ENCODE measurements at regions not wholly inside any gene's neighbourhood (a gene's known extent, or its start where the extent isn't known, plus 50 kb on each side); places are given as distances from the start of the nearest gene placed in this dataset.
"Not testable (repeated sequence)": the region's sequence is repeated elsewhere in the genome, so short reads cannot be mapped to it uniquely, and the experiment has no call there.

DNA sequence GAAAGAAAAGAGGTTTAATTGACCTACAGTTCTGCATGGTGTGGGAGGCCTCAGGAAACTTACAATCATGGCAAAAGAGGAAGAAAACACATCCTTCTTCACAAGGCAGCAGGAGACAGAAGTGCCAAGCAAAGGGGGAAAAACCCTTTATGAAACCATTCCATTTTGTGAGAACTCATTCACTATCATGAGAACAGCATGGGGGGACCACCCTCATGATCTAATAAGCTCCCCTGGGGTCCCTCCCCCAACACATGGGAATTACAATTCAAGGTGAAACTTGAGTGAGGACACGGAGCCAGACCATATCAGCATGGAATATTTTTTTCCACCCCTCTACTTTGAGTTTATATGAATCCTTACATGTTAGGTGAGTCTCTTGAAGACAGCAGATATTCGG, 173.7 kb downstream of the PHF2 start (continued):
- TF ChIP-seq ZNF333 (CRISPR knock-in tag; IDR thresholded peaks at IDR 0.05; ENCODE audit: borderline replicate concordance): no peak
- no peak for TF ChIP-seq U2AF1 (optimal IDR thresholded peaks at IDR 0.05; ENCODE audit: low read depth, low read length)
- TF ChIP-seq KDM6A (CRISPR knock-in tag; IDR thresholded peaks at IDR 0.05; ENCODE audit: low read depth): no peak
- TF ChIP-seq ZNF597 (CRISPR knock-in tag; IDR thresholded peaks at IDR 0.05): no peak
- no peak for TF ChIP-seq HNRNPLL (IDR thresholded peaks at IDR 0.05; ENCODE audit: low read depth, low read length, poor library complexity, severe bottlenecking)
- TF ChIP-seq ZNF33B (CRISPR knock-in tag; IDR thresholded peaks at IDR 0.05): no peak
- TF ChIP-seq KDM3A (CRISPR knock-in tag; IDR thresholded peaks at IDR 0.05; ENCODE audit: low read depth): no peak

GRCh38 chr9:93748827-93749226, 172.4 kb downstream of the PHF2 start:
- H3K79me2 ChIP-seq (ENCODE audit: insufficient read depth, low read length); in situ Hi-C loops (cut with HindIII; ENCODE audit: extremely low pct_ligation_motif_present, low pct_unique_long_range_greater_than_20kb); CTCF ChIA-PET (ENCODE audit: low intra/inter-chr PET ratio, low total read pairs); H4K20me1 ChIP-seq (ENCODE audit: insufficient read depth, low read length); H3K36me3 ChIP-seq (replicated peaks in 1 of 2; ENCODE audit: control insufficient read depth in 1 of 2, insufficient read depth in 2 of 2, low read length in 2 of 2); FAIRE-seq; H3K4me2 ChIP-seq (ENCODE audit: low read depth, low read length); BruUV-seq (replicated peaks); H2AFZ ChIP-seq (ENCODE audit: low read length); POLR2A ChIA-PET; H3K4me1 ChIP-seq (ENCODE audit: insufficient read depth, low read length); H3K9ac ChIP-seq (ENCODE audit: insufficient read depth, low read depth, low read length); DNase-seq (ENCODE audit: low spot score); intact Hi-C loops (cut with micrococcal nuclease; ENCODE audit: unreplicated experiment); H3K4me3 ChIP-seq (replicated peaks in 1 of 3; ENCODE audit: insufficient read depth in 1 of 3, low read depth in 2 of 3, low read length in 3 of 3); H3K27me3 ChIP-seq (ENCODE audit: control insufficient read depth in 1 of 2, insufficient read depth in 2 of 2, low read length in 2 of 2); ATAC-seq; H3K27ac ChIP-seq (ENCODE audit: extremely low read length, insufficient read depth, low read length): not testable (repeated sequence)
- H3K9me3 ChIP-seq (ENCODE audit: low read length): peaks cover 40% of the 10 kb centered on the region
- 80% methylated on average over 1 of the region's 1 CpG for WGBS (ENCODE audit: low lambda C conversion rate)

- ATAC-seq: no peak
- Histone ChIP-seq H3K4me3 (replicated peaks in 1 of 3; ENCODE audit: insufficient read depth in 1 of 3, low read depth in 2 of 3, low read length in 3 of 3) (no peak overlapping the region), H3K27me3 (ENCODE audit: control insufficient read depth in 1 of 2, insufficient read depth in 2 of 2, low read length in 2 of 2) (peaks cover 4 to 32% of the 10 kb centered on the region in 2 experiments; a peak in 3 of 5 replicates), H3K9ac (ENCODE audit: insufficient read depth, low read depth, low read length) (no peak overlapping the region), H3K27ac (ENCODE audit: extremely low read length, insufficient read depth, low read length) (no peak overlapping the region), H2AFZ (ENCODE audit: low read length) (no peak overlapping the region), H3K4me1 (ENCODE audit: insufficient read depth, low read length) (no peaks in the 10 kb centered on the region), H3K4me2 (ENCODE audit: low read depth, low read length) (no peak overlapping the region), H3K79me2 (ENCODE audit: insufficient read depth, low read length) (no peaks in the 10 kb centered on the region), H3K36me3 (replicated peaks in 1 of 2; ENCODE audit: control insufficient read depth in 1 of 2, insufficient read depth in 2 of 2, low read length in 2 of 2) (no peaks in the 10 kb centered on the region), H4K20me1 (ENCODE audit: insufficient read depth, low read length) (no peaks in the 10 kb centered on the region), H3K9me3 (ENCODE audit: low read length) (peaks cover 14% of the 10 kb centered on the region)
- ChIA-PET CTCF (ENCODE audit: low intra/inter-chr PET ratio, low total read pairs) (no interaction called here), POLR2A (no interaction called here)
- 0% methylated on average over 1 of the region's 1 CpG for WGBS (ENCODE audit: low lambda C conversion rate)
- in situ Hi-C loops (cut with HindIII; ENCODE audit: extremely low pct_ligation_motif_present, low pct_unique_long_range_greater_than_20kb) (no loop called here), intact Hi-C loops (cut with micrococcal nuclease; ENCODE audit: unreplicated experiment) (no loop called here)
- DNase-seq (ENCODE audit: low spot score): no peak
- no peak for TF ChIP-seq RXRA (CRISPR knock-in tag; IDR thresholded peaks at IDR 0.05)
- TF ChIP-seq ZNF317 (CRISPR knock-in tag; IDR thresholded peaks at IDR 0.05): peak; percentile 96
- FAIRE-seq: no peak
- no TSS peak for BruUV-seq (replicated peaks)
These were observed 155.6 kb downstream of the PHF2 start for GRCh38 chr9:93731963-93732362.

All from HepG2 (cell line).